ENCODE measurements at regions not wholly inside any gene's neighbourhood (a gene's known extent, or its start where the extent isn't known, plus 50 kb on each side); places are given as distances from the start of the nearest gene placed in this dataset.
"Not testable (repeated sequence)": the region's sequence is repeated elsewhere in the genome, so short reads cannot be mapped to it uniquely, and the experiment has no call there.

DNA sequence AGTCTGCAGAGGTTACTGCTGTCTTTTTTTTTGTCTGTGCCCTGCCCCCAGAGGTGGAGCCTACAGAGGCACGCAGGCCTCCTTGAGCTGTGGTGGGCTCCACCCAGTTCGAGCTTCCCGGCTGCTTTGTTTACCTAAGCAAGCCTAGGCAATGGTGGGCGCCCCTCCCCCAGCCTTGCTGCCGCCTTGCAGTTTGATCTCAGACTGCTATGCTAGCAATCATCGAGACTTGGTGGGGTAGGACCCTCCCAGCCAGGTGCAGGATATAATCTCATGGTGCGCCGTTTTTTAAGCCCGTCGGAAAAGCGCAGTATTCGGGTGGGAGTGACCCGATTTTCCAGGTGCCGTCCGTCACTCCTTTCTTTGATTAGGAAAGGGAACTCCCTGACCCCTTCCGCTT, 126.3 kb downstream of the CYP26B1 start:
- not testable (repeated sequence) for TF ChIP-seq POLR2A (IDR thresholded peaks at IDR 0.05)
- TF ChIP-seq, protein P1, sequence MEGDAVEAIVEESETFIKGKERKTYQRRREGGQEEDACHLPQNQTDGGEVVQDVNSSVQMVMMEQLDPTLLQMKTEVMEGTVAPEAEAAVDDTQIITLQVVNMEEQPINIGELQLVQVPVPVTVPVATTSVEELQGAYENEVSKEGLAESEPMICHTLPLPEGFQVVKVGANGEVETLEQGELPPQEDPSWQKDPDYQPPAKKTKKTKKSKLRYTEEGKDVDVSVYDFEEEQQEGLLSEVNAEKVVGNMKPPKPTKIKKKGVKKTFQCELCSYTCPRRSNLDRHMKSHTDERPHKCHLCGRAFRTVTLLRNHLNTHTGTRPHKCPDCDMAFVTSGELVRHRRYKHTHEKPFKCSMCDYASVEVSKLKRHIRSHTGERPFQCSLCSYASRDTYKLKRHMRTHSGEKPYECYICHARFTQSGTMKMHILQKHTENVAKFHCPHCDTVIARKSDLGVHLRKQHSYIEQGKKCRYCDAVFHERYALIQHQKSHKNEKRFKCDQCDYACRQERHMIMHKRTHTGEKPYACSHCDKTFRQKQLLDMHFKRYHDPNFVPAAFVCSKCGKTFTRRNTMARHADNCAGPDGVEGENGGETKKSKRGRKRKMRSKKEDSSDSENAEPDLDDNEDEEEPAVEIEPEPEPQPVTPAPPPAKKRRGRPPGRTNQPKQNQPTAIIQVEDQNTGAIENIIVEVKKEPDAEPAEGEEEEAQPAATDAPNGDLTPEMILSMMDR (IDR thresholded peaks at IDR 0.05), result not testable (repeated sequence)
